PC-3 (cell line): ENCODE measurements at regions not wholly inside any gene's neighbourhood (a gene's known extent, or its start where the extent isn't known, plus 50 kb on each side); places are given as distances from the start of the nearest gene placed in this dataset.

Source experiments
- ATAC-seq: fragments of 200-7000 bp; cut with Tn5 transposase; 2 replicates; pipeline ENCODE4 v1.9.1; 2020; ENCODE audit warnings: mild to moderate bottlenecking, moderate library complexity
- BruUV-seq: library from RNA; stranded (reverse); fragments of 400-500 nt; replicated peaks from 2 replicates; lab custom pipeline; 2021; lab: Mats Ljungman, UMichigan
- CTCF ChIA-PET: fragments of 300-600 bp; sonication (Branson Sonifier 250); formaldehyde crosslinking; loops from one replicate; lab custom pipeline; 2022; ENCODE audit warnings: antibody characterized with exemption; lab: Charles Lee
- POLR2A ChIA-PET: fragments of 300-600 bp; sonication (Branson Sonifier 250); formaldehyde crosslinking; loops from one replicate; lab custom pipeline; 2022; ENCODE audit warnings: antibody characterized with exemption; ENCODE audit not compliant: unreplicated experiment; lab: Charles Lee
- DNase-seq: peaks from one replicate; pipeline ENCODE4 v3.0.0-alpha.2; 2015
- H2AFZ ChIP-seq: fragments of 300-600 bp; sonication (generic); 2 replicates; pipeline ENCODE4 v1.6.0; 2016; ENCODE audit warnings: antibody characterized with exemption, low read length
- H3F3A ChIP-seq: fragments of 300-600 bp; sonication (generic); one replicate; pipeline ENCODE4 v1.6.0; 2017; ENCODE audit warnings: antibody characterized with exemption, low read length, control low read depth, mild to moderate bottlenecking; ENCODE audit not compliant: unreplicated experiment
- H3K27ac ChIP-seq: fragments of 300-600 bp; sonication (generic); 2 replicates; pipeline ENCODE4 v1.5.1; 2016; ENCODE audit warnings: mild to moderate bottlenecking, low read length
- H3K27me3 ChIP-seq: fragments of 300-600 bp; sonication (generic); 2 replicates; pipeline ENCODE4 v1.6.1; 2016; ENCODE audit warnings: low read length, mixed read lengths
- H3K36me3 ChIP-seq: fragments of 300-600 bp; sonication (generic); 2 replicates; pipeline ENCODE4 v1.6.1; 2016; ENCODE audit warnings: low read depth, mixed run types, low read length, mixed read lengths
- H3K4me1 ChIP-seq: fragments of 300-600 bp; sonication (generic); 2 replicates; pipeline ENCODE4 v1.5.1; 2016; ENCODE audit warnings: low read length; ENCODE audit not compliant: insufficient read depth
- H3K4me2 ChIP-seq: fragments of 300-600 bp; sonication (generic); 2 replicates; pipeline ENCODE4 v1.6.0; 2016; ENCODE audit warnings: low read length
- H3K4me3 ChIP-seq: fragments of 300-600 bp; sonication (generic); 2 replicates; pipeline ENCODE4 v1.5.1; 2016; ENCODE audit warnings: mild to moderate bottlenecking, low read length, mixed read lengths
- H3K79me2 ChIP-seq: fragments of 300-600 bp; sonication (generic); 2 replicates; pipeline ENCODE4 v1.6.1; 2017; ENCODE audit warnings: low read length, mixed read lengths
- H3K9ac ChIP-seq: fragments of 300-600 bp; sonication (generic); 2 replicates; pipeline ENCODE4 v1.6.0; 2016; ENCODE audit warnings: mild to moderate bottlenecking, low read length
- H3K9me2 ChIP-seq: fragments of 300-600 bp; sonication (generic); replicated peaks from 2 replicates; pipeline ENCODE4 v1.6.1; 2016; ENCODE audit warnings: mixed run types, low read length, mixed read lengths
- H3K9me3 ChIP-seq: fragments of 300-600 bp; sonication (generic); 2 replicates; pipeline ENCODE4 v1.6.1; 2016; ENCODE audit warnings: low read length, mixed read lengths
- H4K20me1 ChIP-seq: fragments of 300-600 bp; sonication (generic); 2 replicates; pipeline ENCODE4 v1.6.1; 2016; ENCODE audit warnings: low read length, mixed read lengths
- CTCF ChIP-seq: fragments of 300-600 bp; sonication (generic); conservative IDR thresholded peaks from 2 replicates; pipeline ENCODE4 v1.5.1; 2017; ENCODE audit warnings: antibody characterized with exemption, low read depth, mild to moderate bottlenecking, low read length
- EZH2 ChIP-seq: fragments of 300-600 bp; sonication (generic); IDR thresholded peaks from one replicate; pipeline ENCODE4 v1.6.1; 2017; ENCODE audit warnings: antibody characterized with exemption, mild to moderate bottlenecking, low read length; ENCODE audit not compliant: unreplicated experiment
- EZH2phosphoT487 ChIP-seq: fragments of 300-600 bp; sonication (generic); IDR thresholded peaks from 2 replicates; pipeline ENCODE4 v1.6.1; 2018; ENCODE audit warnings: mild to moderate bottlenecking, antibody characterized with exemption, low read length, borderline replicate concordance
- intact Hi-C: fragments of 100-400 bp; cut with micrococcal nuclease; formaldehyde crosslinking; loops from 2 replicates; pipeline ENCODE4 v1.9.0; 2023

GRCh38 chr13:86095351-86095750 lies 296.1 kb upstream of the SLITRK6 start:
- ChIA-PET POLR2A (no interaction called here), CTCF (no interaction called here)
- BruUV-seq = no TSS peak

GRCh38 chr13:86090181-86090580 lies 291.0 kb upstream of the SLITRK6 start:
- no peaks in the 10 kb centered on the region for H3K4me1 ChIP-seq
- intact Hi-C loops = no loop called here
- no peaks in the 10 kb centered on the region for H3K79me2 ChIP-seq
- ChIA-PET POLR2A (no interaction called here), CTCF (no interaction called here)
- no peak overlapping the region for H3K4me2 ChIP-seq
- no TSS peak for BruUV-seq
- no peaks in the 10 kb centered on the region for H3K9me3 ChIP-seq
- H3K27ac ChIP-seq = no peak overlapping the region
- no peaks in the 10 kb centered on the region for H3K36me3 ChIP-seq
- H2AFZ ChIP-seq = no peak overlapping the region
- DNase-seq = no peak
- no peaks in the 10 kb centered on the region for H3K9me2 ChIP-seq
- H4K20me1 ChIP-seq = no peaks in the 10 kb centered on the region
- ATAC-seq = no peak
- no peak overlapping the region for H3K4me3 ChIP-seq
- no peaks in the 10 kb centered on the region for H3K27me3 ChIP-seq
- no peaks in the 10 kb centered on the region for H3F3A ChIP-seq
- no peak overlapping the region for H3K9ac ChIP-seq
- TF ChIP-seq EZH2 (no peak), CTCF (no peak), EZH2phosphoT487 (no peak)

More at GRCh38 chr13:86095351-86095750, 296.1 kb upstream of the SLITRK6 start:
- Histone ChIP-seq H3K4me1 (no peaks in the 10 kb centered on the region), H3K27me3 (no peaks in the 10 kb centered on the region), H3K9me3 (no peaks in the 10 kb centered on the region), H3K9me2 (no peaks in the 10 kb centered on the region), H2AFZ (no peak overlapping the region), H4K20me1 (no peaks in the 10 kb centered on the region), H3K27ac (no peak overlapping the region), H3K4me3 (no peak overlapping the region), H3K79me2 (no peaks in the 10 kb centered on the region), H3K4me2 (no peak overlapping the region), H3F3A (no peaks in the 10 kb centered on the region), H3K9ac (no peak overlapping the region), H3K36me3 (no peaks in the 10 kb centered on the region)
- intact Hi-C loops = no loop called here
- DNase-seq (no peak), ATAC-seq (no peak)
- no peak for TF ChIP-seq EZH2
- TF ChIP-seq CTCF = no peak
- no peak for TF ChIP-seq EZH2phosphoT487

DNA sequence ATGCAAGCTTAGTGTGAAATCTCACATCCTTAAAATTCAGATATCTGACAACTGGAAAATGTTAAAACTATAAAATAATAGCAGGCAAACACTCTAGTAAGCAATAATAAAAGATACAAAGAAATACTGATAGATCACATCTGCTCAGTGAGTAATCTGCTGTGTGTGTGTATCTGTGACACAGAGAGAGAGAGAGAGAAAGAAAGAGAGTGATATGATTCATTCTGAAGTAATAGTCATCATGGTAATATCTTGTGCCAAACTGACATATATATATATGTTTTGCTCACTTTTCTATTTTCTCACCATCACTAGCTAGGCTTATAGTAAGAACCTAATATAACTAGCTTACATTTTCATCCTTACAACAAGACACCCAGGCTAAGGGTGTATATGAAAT lies 288.0 kb upstream of the SLITRK6 start:
- Histone ChIP-seq H3K27ac (no peak overlapping the region), H3K79me2 (no peaks in the 10 kb centered on the region), H3K27me3 (no peaks in the 10 kb centered on the region), H3K4me1 (0 out of 2 replicates have a peak, but pooled peaks cover under 1% of the 10 kb centered on the region), H3K9ac (no peak overlapping the region), H2AFZ (no peak overlapping the region), H4K20me1 (no peaks in the 10 kb centered on the region), H3K4me2 (no peak overlapping the region), H3K4me3 (no peak overlapping the region), H3K9me2 (no peaks in the 10 kb centered on the region), H3F3A (no peaks in the 10 kb centered on the region), H3K36me3 (no peaks in the 10 kb centered on the region), H3K9me3 (no peaks in the 10 kb centered on the region)
- no TSS peak for BruUV-seq
- ATAC-seq (peak; percentile 77), DNase-seq (peak; percentile 29)
- CTCF ChIA-PET = interaction anchor here (0.7 kb wide), 1 partner anchor 1187 kb away, joined by 5 read pairs; no protein-coding TSS in a partner anchor
- POLR2A ChIA-PET = no interaction called here
- no peak for TF ChIP-seq EZH2
- no peak for TF ChIP-seq EZH2phosphoT487
- no peak for TF ChIP-seq CTCF
- intact Hi-C loops = loop anchor here (2.0 to 10.0 kb wide), 4 partner anchors 116 to 1188 kb away; no protein-coding TSS in a partner anchor
